ENCODE measurements at regions not wholly inside any gene's neighbourhood (a gene's known extent, or its start where the extent isn't known, plus 50 kb on each side); places are given as distances from the start of the nearest gene placed in this dataset.

- H3K4me3 ChIP-seq (ENCODE audit: control insufficient read depth, low read depth, low read length), result no peak overlapping the region
- peak; percentile 54 for DNase-seq (ENCODE audit: low read depth)
- TF ChIP-seq, protein P1, sequence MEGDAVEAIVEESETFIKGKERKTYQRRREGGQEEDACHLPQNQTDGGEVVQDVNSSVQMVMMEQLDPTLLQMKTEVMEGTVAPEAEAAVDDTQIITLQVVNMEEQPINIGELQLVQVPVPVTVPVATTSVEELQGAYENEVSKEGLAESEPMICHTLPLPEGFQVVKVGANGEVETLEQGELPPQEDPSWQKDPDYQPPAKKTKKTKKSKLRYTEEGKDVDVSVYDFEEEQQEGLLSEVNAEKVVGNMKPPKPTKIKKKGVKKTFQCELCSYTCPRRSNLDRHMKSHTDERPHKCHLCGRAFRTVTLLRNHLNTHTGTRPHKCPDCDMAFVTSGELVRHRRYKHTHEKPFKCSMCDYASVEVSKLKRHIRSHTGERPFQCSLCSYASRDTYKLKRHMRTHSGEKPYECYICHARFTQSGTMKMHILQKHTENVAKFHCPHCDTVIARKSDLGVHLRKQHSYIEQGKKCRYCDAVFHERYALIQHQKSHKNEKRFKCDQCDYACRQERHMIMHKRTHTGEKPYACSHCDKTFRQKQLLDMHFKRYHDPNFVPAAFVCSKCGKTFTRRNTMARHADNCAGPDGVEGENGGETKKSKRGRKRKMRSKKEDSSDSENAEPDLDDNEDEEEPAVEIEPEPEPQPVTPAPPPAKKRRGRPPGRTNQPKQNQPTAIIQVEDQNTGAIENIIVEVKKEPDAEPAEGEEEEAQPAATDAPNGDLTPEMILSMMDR (conservative IDR thresholded peaks at IDR 0.05; ENCODE audit: control insufficient read depth, insufficient read depth, low read depth, low read length), result no peak
Observed at GRCh38 chr1:17919525-17920439, 164.6 kb downstream of the ACTL8 start.

DNA sequence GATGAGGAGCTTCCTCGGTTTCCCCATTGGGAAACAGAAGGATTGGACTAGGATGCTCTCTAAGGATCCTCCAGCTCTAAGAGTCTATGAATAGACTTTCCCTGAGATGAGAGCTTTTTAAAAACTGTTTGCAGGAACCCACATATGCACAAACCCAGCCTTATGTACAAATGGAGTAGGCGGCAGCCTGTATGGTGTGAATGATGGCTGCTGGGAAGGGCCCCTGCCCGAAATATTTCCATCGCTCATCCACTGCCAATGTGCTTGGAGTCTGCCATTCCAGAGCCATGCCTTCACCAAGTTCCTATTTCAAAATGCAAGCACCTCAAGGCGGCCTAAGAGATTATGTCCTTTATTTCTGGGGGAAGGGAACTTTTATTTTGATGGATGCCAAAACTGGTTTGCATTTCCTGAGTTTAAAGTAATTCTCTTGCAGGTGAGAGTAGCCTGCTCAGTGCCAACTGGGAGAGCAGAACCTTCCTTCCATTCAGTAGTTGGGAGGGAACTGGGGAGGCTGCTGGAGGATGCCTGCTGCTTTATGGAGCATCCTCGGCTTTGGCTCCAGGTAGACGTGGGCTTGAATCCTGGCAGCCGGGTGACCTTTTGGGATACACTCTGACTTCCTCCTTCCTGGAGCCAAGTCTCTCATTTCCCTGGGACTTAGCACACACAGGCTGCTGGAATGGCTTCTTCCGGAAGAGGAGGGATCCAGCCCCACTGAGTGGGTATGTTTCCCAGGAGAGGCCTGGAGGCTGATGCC lies 165.9 kb downstream of the ACTL8 start:
- no peak for DNase-seq (ENCODE audit: low read depth)
- TF ChIP-seq, protein P1 (conservative IDR thresholded peaks at IDR 0.05; ENCODE audit: control insufficient read depth, insufficient read depth, low read depth, low read length), result no peak
- H3K4me3 ChIP-seq (ENCODE audit: control insufficient read depth, low read depth, low read length), result no peak overlapping the region

GRCh38 chr1:17922833-17923232 lies 167.7 kb downstream of the ACTL8 start:
- no peak overlapping the region for H3K4me3 ChIP-seq (ENCODE audit: control insufficient read depth, low read depth, low read length)
- DNase-seq (ENCODE audit: low read depth), result peak; percentile 45
- TF ChIP-seq, protein P1 (conservative IDR thresholded peaks at IDR 0.05; ENCODE audit: control insufficient read depth, insufficient read depth, low read depth, low read length), result peak; percentile 65

GRCh38 chr1:17923666-17924065 lies 168.5 kb downstream of the ACTL8 start:
- H3K4me3 ChIP-seq (ENCODE audit: control insufficient read depth, low read depth, low read length), result no peak overlapping the region
- TF ChIP-seq, protein P1 (conservative IDR thresholded peaks at IDR 0.05; ENCODE audit: control insufficient read depth, insufficient read depth, low read depth, low read length), result no peak
- DNase-seq (ENCODE audit: low read depth), result no peak

DNA sequence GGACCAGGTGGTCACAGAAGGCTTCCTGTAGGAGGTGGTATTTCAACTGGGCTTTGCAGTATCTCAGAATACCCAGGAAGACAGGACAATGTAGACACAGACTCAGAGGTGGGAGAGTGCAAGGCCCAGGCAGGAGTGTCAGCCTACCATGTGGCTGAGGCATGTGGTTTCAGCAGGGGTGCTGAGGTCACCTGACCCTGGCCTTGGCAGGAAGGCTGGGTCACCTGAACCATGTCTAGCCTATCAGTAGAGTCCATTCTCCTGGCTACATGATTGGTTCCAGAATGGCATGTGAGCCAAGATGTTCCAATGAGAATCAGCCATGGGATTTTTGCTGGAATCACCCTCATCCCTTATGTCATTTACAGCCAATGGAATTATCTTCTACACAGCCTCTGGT lies 169.4 kb downstream of the ACTL8 start:
- no peak overlapping the region for H3K4me3 ChIP-seq (ENCODE audit: control insufficient read depth, low read depth, low read length)
- TF ChIP-seq, protein P1 (conservative IDR thresholded peaks at IDR 0.05; ENCODE audit: control insufficient read depth, insufficient read depth, low read depth, low read length), result no peak
- DNase-seq (ENCODE audit: low read depth), result no peak

GRCh38 chr1:17925290-17926237 lies 170.4 kb downstream of the ACTL8 start:
- no peak for DNase-seq (ENCODE audit: low read depth)
- TF ChIP-seq, protein P1 (conservative IDR thresholded peaks at IDR 0.05; ENCODE audit: control insufficient read depth, insufficient read depth, low read depth, low read length), result no peak
- H3K4me3 ChIP-seq (ENCODE audit: control insufficient read depth, low read depth, low read length), result no peak overlapping the region

Measured in fibroblast of mammary gland (primary cell).